SK-N-MC (cell line): ENCODE measurements at regions not wholly inside any gene's neighbourhood (a gene's known extent, or its start where the extent isn't known, plus 50 kb on each side); places are given as distances from the start of the nearest gene placed in this dataset.

Source experiments
- EZH2 ChIP-seq: fragments of 200-600 bp; sonication (generic); IDR thresholded peaks from one replicate; pipeline ENCODE4 v1.6.1; 2017; ENCODE audit warnings: antibody characterized with exemption
- FOXP2 ChIP-seq: optimal IDR thresholded peaks from 2 replicates; pipeline ENCODE3; 2011; ENCODE audit warnings: mild to moderate bottlenecking, moderate library complexity; ENCODE audit not compliant: insufficient read depth; ENCODE audit errors: extremely low read length, control extremely low read depth
- POLR2AphosphoS5 ChIP-seq: IDR thresholded peaks from 2 replicates; pipeline ENCODE4 v1.6.1; 2012; ENCODE audit warnings: mild to moderate bottlenecking, low read depth, low read length, borderline replicate concordance

DNA sequence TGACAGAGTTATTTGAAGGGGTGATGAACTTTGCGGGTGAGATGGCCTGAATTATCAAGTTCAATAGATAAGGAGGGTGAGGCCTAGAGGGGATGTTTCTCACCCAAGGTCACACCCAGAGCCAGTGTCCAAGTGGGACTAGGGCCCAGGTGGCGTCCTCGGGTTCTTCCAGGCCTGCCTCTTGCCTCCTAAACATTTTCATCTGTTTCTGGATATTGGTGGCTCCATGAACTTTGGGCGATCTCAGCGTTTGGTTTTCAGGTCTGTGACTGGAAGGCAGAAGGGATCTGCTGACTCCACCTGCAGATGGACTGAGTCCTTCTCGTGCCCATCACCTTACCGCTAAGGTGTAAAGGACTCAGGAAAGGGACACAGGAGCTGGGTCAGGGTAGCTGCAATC, 137.3 kb downstream of the DDX1 start:
- TF ChIP-seq EZH2 (no peak), POLR2AphosphoS5 (no peak), FOXP2 (no peak)
